Hepatocyte (in vitro differentiated cells): ENCODE measurements at regions not wholly inside any gene's neighbourhood (a gene's known extent, or its start where the extent isn't known, plus 50 kb on each side); places are given as distances from the start of the nearest gene placed in this dataset.

Experiments used
- DNase-seq: peaks from one replicate; pipeline ENCODE4 v3.0.0-alpha.2; 2016; ENCODE audit warnings: low spot score
- H2AFZ ChIP-seq: fragments of 200-600 bp; sonication (generic); 2 replicates; pipeline ENCODE4 v1.6.0; 2016; ENCODE audit warnings: antibody characterized with exemption, mild to moderate bottlenecking
- H3K27ac ChIP-seq: fragments of 200-600 bp; sonication (generic); 2 replicates; pipeline ENCODE4 v1.5.1; 2016; ENCODE audit warnings: mild to moderate bottlenecking
- H3K27me3 ChIP-seq: fragments of 200-600 bp; sonication (generic); 2 replicates; pipeline ENCODE4 v1.6.1; 2016
- H3K36me3 ChIP-seq: fragments of 200-600 bp; sonication (generic); replicated peaks from 2 replicates; pipeline ENCODE4 v1.5.1; 2016; ENCODE audit warnings: low read depth; ENCODE audit not compliant: insufficient read depth
- H3K4me1 ChIP-seq: fragments of 200-600 bp; sonication (generic); 2 replicates; pipeline ENCODE4 v1.5.1; 2016; ENCODE audit warnings: mild to moderate bottlenecking, moderate library complexity; ENCODE audit not compliant: insufficient read depth
- H3K4me2 ChIP-seq: fragments of 200-600 bp; sonication (generic); 2 replicates; pipeline ENCODE4 v1.6.0; 2016
- H3K4me3 ChIP-seq: fragments of 200-600 bp; sonication (generic); 2 replicates; pipeline ENCODE4 v1.5.1; 2016; ENCODE audit warnings: mild to moderate bottlenecking
- H3K79me2 ChIP-seq: fragments of 200-600 bp; sonication (generic); 2 replicates; pipeline ENCODE4 v1.6.0; 2017; ENCODE audit warnings: mild to moderate bottlenecking
- H3K9me2 ChIP-seq: fragments of 200-600 bp; sonication (generic); replicated peaks from 2 replicates; pipeline ENCODE4 v1.6.0; 2017; ENCODE audit warnings: mild to moderate bottlenecking; ENCODE audit not compliant: insufficient read depth
- H3K9me3 ChIP-seq: fragments of 200-600 bp; sonication (generic); 2 replicates; pipeline ENCODE4 v1.5.1; 2016; ENCODE audit warnings: low read depth, mild to moderate bottlenecking
- H4K20me1 ChIP-seq: fragments of 200-600 bp; sonication (generic); 2 replicates; pipeline ENCODE4 v1.6.0; 2016; ENCODE audit warnings: mild to moderate bottlenecking; ENCODE audit not compliant: insufficient read depth, poor library complexity, severe bottlenecking
- CTCF ChIP-seq: fragments of 200-600 bp; sonication (generic); IDR thresholded peaks from 2 replicates; pipeline ENCODE4 v1.5.1; 2016; ENCODE audit warnings: antibody characterized with exemption, mild to moderate bottlenecking; ENCODE audit not compliant: poor library complexity
- EZH2 ChIP-seq: fragments of 200-600 bp; sonication (generic); IDR thresholded peaks from 2 replicates; pipeline ENCODE4 v1.6.1; 2016; ENCODE audit warnings: antibody characterized with exemption, mild to moderate bottlenecking, borderline replicate concordance
- EZH2phosphoT487 ChIP-seq: fragments of 200-600 bp; sonication (generic); IDR thresholded peaks from one replicate; pipeline ENCODE4 v1.6.1; 2018; ENCODE audit warnings: antibody characterized with exemption, mild to moderate bottlenecking, low read depth, moderate library complexity; ENCODE audit not compliant: unreplicated experiment, severe bottlenecking
- WGBS: methylation state at CpG from one replicate; pipeline ENCODE4 v1.1.6; 2016; ENCODE audit warnings: low lambda C conversion rate; ENCODE audit errors: missing lambda C conversion rate; 5-methylcytosine and 5-hydroxymethylcytosine counted together

DNA sequence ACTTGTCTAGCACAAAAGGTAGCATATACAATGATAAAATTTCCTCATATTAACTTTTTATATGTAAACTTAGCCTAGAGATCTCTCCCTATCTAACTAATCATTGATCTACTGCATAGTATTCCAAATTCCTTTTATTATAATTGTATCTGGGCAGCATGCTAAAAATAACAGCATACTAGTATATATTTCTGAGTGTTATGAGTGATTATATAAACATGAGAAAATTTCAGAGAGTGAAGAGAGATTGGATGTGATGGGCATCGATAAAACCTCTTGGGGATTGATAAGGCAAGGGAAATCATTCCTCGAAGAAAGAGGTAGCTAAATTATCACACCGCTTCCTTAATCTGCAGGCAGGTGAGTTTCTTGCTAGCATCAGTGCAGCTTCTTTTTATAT lies 158.2 kb downstream of the HMHB1 start:
- no peaks in the 10 kb centered on the region for H4K20me1 ChIP-seq
- H3K4me1 ChIP-seq, result no peaks in the 10 kb centered on the region
- no peaks in the 10 kb centered on the region for H3K79me2 ChIP-seq
- no peak for TF ChIP-seq CTCF
- TF ChIP-seq EZH2phosphoT487, result no peak
- TF ChIP-seq EZH2, result no peak
- H3K4me2 ChIP-seq, result no peak overlapping the region
- H2AFZ ChIP-seq, result no peak overlapping the region
- H3K36me3 ChIP-seq, result no peaks in the 10 kb centered on the region
- H3K9me2 ChIP-seq, result no peaks in the 10 kb centered on the region
- no peak overlapping the region for H3K4me3 ChIP-seq
- H3K27ac ChIP-seq, result no peak overlapping the region
- 94% methylated on average over 3 of the region's 3 CpGs for WGBS
- H3K27me3 ChIP-seq, result no peaks in the 10 kb centered on the region
- no peaks in the 10 kb centered on the region for H3K9me3 ChIP-seq
- DNase-seq, result no peak

DNA sequence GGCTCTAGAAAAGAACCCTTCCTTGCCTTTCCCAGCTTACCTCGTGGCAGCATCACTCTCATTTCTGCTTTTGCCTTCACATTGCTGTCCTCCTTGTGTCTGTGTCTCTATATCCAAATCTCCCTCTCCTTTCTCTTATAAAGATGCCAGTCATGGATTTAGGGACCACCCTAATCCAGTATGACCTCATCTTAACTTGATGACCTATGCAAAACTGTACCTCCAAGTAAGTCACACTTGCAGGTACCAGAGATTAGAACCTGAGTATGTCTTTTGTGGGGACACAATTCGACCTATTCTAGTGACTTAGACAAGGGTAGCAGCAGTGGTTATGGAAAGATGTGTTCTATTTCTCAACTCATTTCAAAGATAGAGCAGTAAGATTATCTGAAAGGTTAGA lies 160.1 kb downstream of the HMHB1 start:
- no peak overlapping the region for H2AFZ ChIP-seq
- 81% methylated on average over 2 of the region's 2 CpGs for WGBS
- TF ChIP-seq CTCF (no peak), EZH2 (no peak), EZH2phosphoT487 (no peak)

DNA sequence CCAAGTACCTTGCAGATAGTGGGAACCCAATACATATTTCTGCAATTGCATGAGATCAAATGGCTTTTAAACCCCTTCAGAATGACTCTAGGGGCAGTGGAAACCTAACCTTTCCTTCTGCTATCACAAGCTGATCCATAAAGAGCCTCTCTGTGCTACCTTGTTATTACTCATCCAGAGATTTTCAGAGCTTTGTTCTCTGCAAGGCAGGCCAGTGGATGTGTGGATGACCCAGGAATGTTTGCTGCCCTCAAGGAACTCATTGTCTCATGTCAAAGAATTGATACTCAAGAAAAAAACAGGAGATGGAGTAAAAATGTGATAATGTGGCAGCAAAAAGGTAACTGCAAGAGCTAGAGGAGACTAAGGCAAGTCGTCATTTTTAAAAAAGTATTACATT lies 164.1 kb downstream of the HMHB1 start:
- H3K4me3 ChIP-seq, result no peak overlapping the region
- H3K36me3 ChIP-seq, result no peaks in the 10 kb centered on the region
- H2AFZ ChIP-seq, result no peak overlapping the region
- 97% methylated on average over 1 of the region's 1 CpG for WGBS
- DNase-seq, result no peak
- TF ChIP-seq CTCF, result no peak
- no peak for TF ChIP-seq EZH2phosphoT487
- no peak for TF ChIP-seq EZH2
- H3K9me2 ChIP-seq, result no peaks in the 10 kb centered on the region
- no peaks in the 10 kb centered on the region for H3K79me2 ChIP-seq
- no peaks in the 10 kb centered on the region for H4K20me1 ChIP-seq
- no peak overlapping the region for H3K27ac ChIP-seq
- no peaks in the 10 kb centered on the region for H3K27me3 ChIP-seq
- no peaks in the 10 kb centered on the region for H3K9me3 ChIP-seq
- no peaks in the 10 kb centered on the region for H3K4me1 ChIP-seq
- no peak overlapping the region for H3K4me2 ChIP-seq

More for the DNA sequence above, 160.1 kb downstream of the HMHB1 start:
- Histone ChIP-seq H3K4me2 (no peak overlapping the region), H3K27me3 (no peaks in the 10 kb centered on the region), H3K9me3 (no peaks in the 10 kb centered on the region), H3K4me1 (no peaks in the 10 kb centered on the region), H3K9me2 (no peaks in the 10 kb centered on the region), H3K36me3 (no peaks in the 10 kb centered on the region), H4K20me1 (no peaks in the 10 kb centered on the region), H3K4me3 (no peak overlapping the region), H3K27ac (no peak overlapping the region), H3K79me2 (no peaks in the 10 kb centered on the region)
- no peak for DNase-seq

GRCh38 chr5:143977891-143978461 lies 166.0 kb downstream of the HMHB1 start:
- WGBS, result 42% methylated on average over 1 of the region's 1 CpG
- H3K36me3 ChIP-seq, result no peaks in the 10 kb centered on the region
- no peaks in the 10 kb centered on the region for H3K79me2 ChIP-seq
- no peak overlapping the region for H2AFZ ChIP-seq
- no peaks in the 10 kb centered on the region for H4K20me1 ChIP-seq
- TF ChIP-seq CTCF (no peak), EZH2 (no peak), EZH2phosphoT487 (no peak)
- H3K27ac ChIP-seq, result no peak overlapping the region
- H3K27me3 ChIP-seq, result no peaks in the 10 kb centered on the region
- no peak for DNase-seq
- no peak overlapping the region for H3K4me2 ChIP-seq
- H3K9me3 ChIP-seq, result no peaks in the 10 kb centered on the region
- no peaks in the 10 kb centered on the region for H3K4me1 ChIP-seq
- no peak overlapping the region for H3K4me3 ChIP-seq
- no peaks in the 10 kb centered on the region for H3K9me2 ChIP-seq
